HG02943 (cell line): ENCODE measurements at regions not wholly inside any gene's neighbourhood (a gene's known extent, or its start where the extent isn't known, plus 50 kb on each side); places are given as distances from the start of the nearest gene placed in this dataset.

Experiments used
- ATAC-seq: cut with Tn5 transposase; IDR thresholded peaks from one replicate; pipeline ENCODE4 v1.9.1; 2021; ENCODE audit warnings: mild to moderate bottlenecking, low read depth, moderate library complexity; ENCODE audit not compliant: unreplicated experiment

- ATAC-seq: peak; percentile 56
Observed at GRCh38 chr9:89234205-89235067, 55.8 kb upstream of the SHC3 start.

GRCh38 chr9:89236955-89237573 is 58.4 kb upstream of the SHC3 start:
- ATAC-seq: no peak

- ATAC-seq: no peak
Observed at GRCh38 chr9:89238424-89238823, 59.8 kb upstream of the SHC3 start.

GRCh38 chr9:89243296-89244061 is 64.9 kb upstream of the SHC3 start:
- ATAC-seq: no peak

GRCh38 chr9:89246840-89247239 is 64.2 kb upstream of the CKS2 start:
- ATAC-seq: no peak

- ATAC-seq: no peak
Observed at GRCh38 chr9:89247431-89248353, 63.3 kb upstream of the CKS2 start.

- no peak for ATAC-seq
Observed at GRCh38 chr9:89249001-89249400, 62.0 kb upstream of the CKS2 start.

- ATAC-seq: no peak
Observed at GRCh38 chr9:89252651-89253267, 58.2 kb upstream of the CKS2 start.

GRCh38 chr9:89254058-89254772 is 56.8 kb upstream of the CKS2 start:
- no peak for ATAC-seq

GRCh38 chr9:89254773-89255125 is 56.2 kb upstream of the CKS2 start:
- ATAC-seq: no peak

GRCh38 chr9:89256225-89256624 is 54.8 kb upstream of the CKS2 start:
- no peak for ATAC-seq

- no peak for ATAC-seq
Observed at GRCh38 chr9:89256642-89257041, 54.4 kb upstream of the CKS2 start.

GRCh38 chr9:89260525-89260924 is 50.5 kb upstream of the CKS2 start:
- no peak for ATAC-seq
